RWPE1 (cell line): ENCODE measurements at regions not wholly inside any gene's neighbourhood (a gene's known extent, or its start where the extent isn't known, plus 50 kb on each side); places are given as distances from the start of the nearest gene placed in this dataset.

Experiments used
- CTCF ChIA-PET: fragments of 350-600 bp; sonication (Branson Sonifier 250); formaldehyde crosslinking; extraction: SDS; loops from one replicate; lab custom pipeline; 2021; lab: Yijun Ruan, JAX
- POLR2A ChIA-PET: fragments of 400-600 bp; formaldehyde crosslinking; extraction: SDS; loops from one replicate; lab custom pipeline; 2020; ENCODE audit warnings: antibody characterized with exemption; ENCODE audit not compliant: low non-redundant PET; lab: Yijun Ruan, JAX
- DNase-seq: peaks from one replicate; pipeline ENCODE4 v3.0.0; 2012; ENCODE audit warnings: low spot score
- H3K27ac ChIP-seq: fragments of 450-650 bp; 2 replicates; pipeline ENCODE4 v1.5.1; 2017
- TF ChIP-seq, protein P1 (sequence below): fragments of 450-650 bp; conservative IDR thresholded peaks from 2 replicates; pipeline ENCODE4 v1.5.1; 2017; ENCODE audit warnings: low read depth, mild to moderate bottlenecking

DNA sequence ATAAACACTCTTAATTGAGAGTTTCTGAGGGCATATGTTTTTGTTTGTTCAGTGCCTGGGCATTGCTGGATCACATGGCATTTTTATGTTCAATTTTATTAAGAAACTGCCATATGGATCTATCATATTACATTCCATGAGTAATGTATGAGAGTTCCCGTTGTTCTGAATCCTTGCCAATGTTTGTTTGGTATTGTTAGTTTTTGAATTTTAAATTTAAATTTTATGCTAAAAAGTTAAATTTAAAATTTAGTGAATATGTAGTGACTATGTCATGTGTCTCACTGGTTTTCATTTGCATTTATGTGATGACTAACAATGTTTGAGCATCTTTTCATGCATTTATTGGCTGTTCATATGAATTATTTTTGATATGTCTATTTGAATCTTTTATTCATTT lies 54.8 kb upstream of the GEMIN8 start:
- ChIA-PET POLR2A (no interaction called here), CTCF (no interaction called here)
- H3K27ac ChIP-seq = no peak overlapping the region
- DNase-seq = no peak
- TF ChIP-seq, protein P1, sequence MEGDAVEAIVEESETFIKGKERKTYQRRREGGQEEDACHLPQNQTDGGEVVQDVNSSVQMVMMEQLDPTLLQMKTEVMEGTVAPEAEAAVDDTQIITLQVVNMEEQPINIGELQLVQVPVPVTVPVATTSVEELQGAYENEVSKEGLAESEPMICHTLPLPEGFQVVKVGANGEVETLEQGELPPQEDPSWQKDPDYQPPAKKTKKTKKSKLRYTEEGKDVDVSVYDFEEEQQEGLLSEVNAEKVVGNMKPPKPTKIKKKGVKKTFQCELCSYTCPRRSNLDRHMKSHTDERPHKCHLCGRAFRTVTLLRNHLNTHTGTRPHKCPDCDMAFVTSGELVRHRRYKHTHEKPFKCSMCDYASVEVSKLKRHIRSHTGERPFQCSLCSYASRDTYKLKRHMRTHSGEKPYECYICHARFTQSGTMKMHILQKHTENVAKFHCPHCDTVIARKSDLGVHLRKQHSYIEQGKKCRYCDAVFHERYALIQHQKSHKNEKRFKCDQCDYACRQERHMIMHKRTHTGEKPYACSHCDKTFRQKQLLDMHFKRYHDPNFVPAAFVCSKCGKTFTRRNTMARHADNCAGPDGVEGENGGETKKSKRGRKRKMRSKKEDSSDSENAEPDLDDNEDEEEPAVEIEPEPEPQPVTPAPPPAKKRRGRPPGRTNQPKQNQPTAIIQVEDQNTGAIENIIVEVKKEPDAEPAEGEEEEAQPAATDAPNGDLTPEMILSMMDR = no peak

DNA sequence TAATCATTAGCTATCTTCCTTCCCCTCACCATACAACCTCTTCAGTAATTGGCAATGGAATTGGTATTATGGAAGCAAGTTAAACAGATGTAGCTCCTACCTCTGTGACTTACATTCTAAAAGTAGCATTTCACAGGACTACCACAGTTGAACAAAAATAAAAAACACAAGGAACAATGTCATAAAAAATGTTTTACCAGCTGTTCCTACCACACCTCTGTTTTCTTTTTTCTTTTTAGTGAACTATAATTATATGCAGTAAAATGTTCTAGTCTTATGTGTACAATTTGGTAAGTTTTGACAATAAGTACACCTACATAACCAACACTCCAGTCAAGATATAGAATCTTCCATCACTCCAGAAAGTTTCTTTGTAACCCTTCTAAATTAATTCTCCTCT lies 54.1 kb upstream of the GEMIN8 start:
- ChIA-PET CTCF (no interaction called here), POLR2A (no interaction called here)
- no peak overlapping the region for H3K27ac ChIP-seq
- DNase-seq = no peak
- TF ChIP-seq, protein P1 = no peak

- CTCF ChIA-PET = no interaction called here
These were observed 50.3 kb upstream of the GEMIN8 start for GRCh38 chrX:14079891-14080430.

More at GRCh38 chrX:14079891-14080430, 50.3 kb upstream of the GEMIN8 start:
- TF ChIP-seq, protein P1 = no peak
- POLR2A ChIA-PET = no interaction called here
- DNase-seq = no peak
- no peak overlapping the region for H3K27ac ChIP-seq
